Pancreas (tissue), 10 donors: ENCODE measurements at regions not wholly inside any gene's neighbourhood (a gene's known extent, or its start where the extent isn't known, plus 50 kb on each side); places are given as distances from the start of the nearest gene placed in this dataset.

ENCODE experiments used
- ATAC-seq, 4 donors: fragments of 200-7000 bp; cut with Tn5 transposase; one replicate each; pipeline versions ENCODE4 v1.8.0 to v1.9.1; 2020; ENCODE audit warnings: mild to moderate bottlenecking in 4 of 4, moderate library complexity in 4 of 4
- DNase-seq, 6 donors: peaks; one replicate each; pipeline ENCODE4 v3.0.0-alpha.2; 2020
- FAIRE-seq: peaks from 2 replicates; lab custom pipeline; 2012; peaks lifted over from hg19 to GRCh38; lab: Jason Lieb, UNC
- H3K27ac ChIP-seq, 4 donors: fragments of 200-600 bp; sonication (generic); 1 replicate in 3 of 4; 2 replicates in 1 of 4; pipeline versions ENCODE4 v1.5.0 to v1.8.0; 2020
- H3K27me3 ChIP-seq, 4 donors: fragments of 200-600 bp; one replicate each; pipeline ENCODE4 v1.8.0; 2021
- H3K36me3 ChIP-seq, 3 donors: fragments of 200-600 bp; sonication (generic) in 1 of 3; one replicate each; pipeline versions ENCODE4 v1.5.0 to v1.8.0; 2020 to 2021
- H3K4me1 ChIP-seq, 3 donors: fragments of 200-600 bp; one replicate each; pipeline ENCODE4 v1.8.0; 2021
- H3K4me3 ChIP-seq, 4 donors: fragments of 200-600 bp; sonication (generic) in 2 of 4; one replicate each; pipeline versions ENCODE4 v1.5.0 to v1.8.0; 2020 to 2021
- H3K9me3 ChIP-seq, 4 donors: fragments of 200-600 bp; one replicate each; pipeline ENCODE4 v1.8.0; 2021
- WGBS, 2 donors: extraction: QIAGEN DNeasy Blood & Tissue Kit; methylation state at CpG; one replicate each; pipeline ENCODE4 v1.1.7; 2013; 5-methylcytosine and 5-hydroxymethylcytosine counted together
- intact Hi-C, 3 donors: fragments of 100-400 bp; cut with DNase I; formaldehyde crosslinking; loops; one replicate each; pipeline versions ENCODE4 v1.11.1 to v1.14.2; 2022
- TF ChIP-seq, protein P1 (sequence below), 4 donors: fragments of 200-600 bp; sonication (generic) in 3 of 4; IDR thresholded peaks; one replicate each; pipeline versions ENCODE4 v1.5.0 to v1.8.0; 2021; ENCODE audit warnings: antibody characterized with exemption in 4 of 4
- donor health status: healthy with polysubstance abuse.
- donor health status: DM: no; HTN: no; CAD: no; lungs with moderate emphysema.
- donor health status: DM: no; HTN: no; CAD: no.
- donor health status: control.
- donor health status: control.
- donor health status: Bipolar disorder and iron deficiency.
- donor health status: DM: yes; HTN: yes; CAD: no.
- donor health status: DM: no; HTN: no; CAD: no.
- donor health status: DM: no; HTN: no; CAD: no.
- donor health status: DM: yes; HTN: yes; CAD: no.

DNA sequence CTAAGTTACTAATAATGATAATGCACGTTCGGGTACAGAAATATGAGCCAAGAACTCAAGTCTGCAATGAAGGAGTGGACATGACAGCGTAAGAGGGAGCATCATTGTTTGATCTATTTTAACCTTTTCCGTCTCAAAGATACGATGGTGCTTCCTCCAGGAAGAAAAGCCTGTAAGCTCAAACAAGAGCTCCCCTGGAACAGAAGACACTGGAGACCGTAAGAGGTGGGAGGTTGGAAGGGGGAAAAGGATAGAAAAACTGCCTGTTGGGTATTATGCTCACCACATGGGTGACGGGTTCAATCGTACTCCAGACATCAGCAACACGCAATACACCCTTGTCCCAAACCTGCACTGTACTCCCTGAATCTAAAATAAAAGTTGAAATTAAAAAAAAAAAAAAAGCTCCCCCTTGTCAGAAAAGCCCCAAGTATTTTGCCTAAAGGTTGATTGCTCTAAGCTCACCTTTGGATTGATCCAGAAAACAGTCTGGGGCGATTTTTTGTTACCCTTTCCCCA lies 180.5 kb downstream of the TRIM27 start:
- H3K27me3 ChIP-seq, result peaks cover 0 to 54% (median 6%) of the 10 kb centered on the region in 4 donors
- H3K9me3 ChIP-seq, result no peaks in the 10 kb centered on the region
- H3K36me3 ChIP-seq, result no peaks in the 10 kb centered on the region
- intact Hi-C loops, result no loop called here
- TF ChIP-seq, protein P1, sequence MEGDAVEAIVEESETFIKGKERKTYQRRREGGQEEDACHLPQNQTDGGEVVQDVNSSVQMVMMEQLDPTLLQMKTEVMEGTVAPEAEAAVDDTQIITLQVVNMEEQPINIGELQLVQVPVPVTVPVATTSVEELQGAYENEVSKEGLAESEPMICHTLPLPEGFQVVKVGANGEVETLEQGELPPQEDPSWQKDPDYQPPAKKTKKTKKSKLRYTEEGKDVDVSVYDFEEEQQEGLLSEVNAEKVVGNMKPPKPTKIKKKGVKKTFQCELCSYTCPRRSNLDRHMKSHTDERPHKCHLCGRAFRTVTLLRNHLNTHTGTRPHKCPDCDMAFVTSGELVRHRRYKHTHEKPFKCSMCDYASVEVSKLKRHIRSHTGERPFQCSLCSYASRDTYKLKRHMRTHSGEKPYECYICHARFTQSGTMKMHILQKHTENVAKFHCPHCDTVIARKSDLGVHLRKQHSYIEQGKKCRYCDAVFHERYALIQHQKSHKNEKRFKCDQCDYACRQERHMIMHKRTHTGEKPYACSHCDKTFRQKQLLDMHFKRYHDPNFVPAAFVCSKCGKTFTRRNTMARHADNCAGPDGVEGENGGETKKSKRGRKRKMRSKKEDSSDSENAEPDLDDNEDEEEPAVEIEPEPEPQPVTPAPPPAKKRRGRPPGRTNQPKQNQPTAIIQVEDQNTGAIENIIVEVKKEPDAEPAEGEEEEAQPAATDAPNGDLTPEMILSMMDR (IDR thresholded peaks at IDR 0.05), result no peak
- WGBS, 2 donors, result 3 to 7% methylated on average over 10 of the region's 10 CpGs
- no peak overlapping the region for H3K27ac ChIP-seq
- no peak for DNase-seq
- ATAC-seq, result no peak
- FAIRE-seq, result no peak
- H3K4me1 ChIP-seq, result no peaks in the 10 kb centered on the region
- no peak overlapping the region for H3K4me3 ChIP-seq

DNA sequence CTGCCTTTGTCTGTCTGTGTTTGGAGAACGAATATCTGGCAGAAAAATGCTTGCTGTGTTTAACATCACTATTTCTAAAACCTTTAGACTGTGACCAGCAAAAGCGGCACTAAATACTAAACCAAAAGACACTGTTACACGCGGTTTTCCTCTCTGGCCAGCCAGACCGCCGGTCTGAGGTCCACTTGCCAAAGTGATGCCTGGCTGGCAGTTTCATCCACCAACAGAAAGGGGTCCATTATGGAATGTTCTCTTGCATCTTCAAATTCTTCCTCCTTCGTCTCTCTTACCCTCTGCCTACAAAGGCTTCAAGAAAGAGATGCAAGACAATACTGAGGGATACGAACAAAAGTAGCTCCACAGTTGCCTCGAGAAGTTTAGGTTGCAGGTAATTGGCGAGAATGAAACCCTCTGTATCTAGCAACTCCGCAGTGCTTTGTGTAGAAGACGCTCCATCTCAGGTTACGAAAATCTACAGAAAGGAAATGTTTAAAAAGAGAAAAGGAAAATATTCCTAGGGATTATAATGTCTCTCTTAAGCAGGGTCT lies 176.6 kb downstream of the TRIM27 start:
- peaks cover 0 to 67% (median 3%) of the 10 kb centered on the region in 4 donors for H3K27me3 ChIP-seq
- TF ChIP-seq, protein P1 (IDR thresholded peaks at IDR 0.05), result no peak
- intact Hi-C loops, result no loop called here
- no peak for ATAC-seq
- WGBS, 2 donors, result 11 to 18% methylated on average over 13 of the region's 13 CpGs
- DNase-seq, result no peak
- FAIRE-seq, result no peak
- H3K36me3 ChIP-seq, result no peaks in the 10 kb centered on the region
- no peak overlapping the region for H3K4me3 ChIP-seq
- H3K27ac ChIP-seq, result no peak overlapping the region
- no peaks in the 10 kb centered on the region for H3K4me1 ChIP-seq
- H3K9me3 ChIP-seq, result no peaks in the 10 kb centered on the region

DNA sequence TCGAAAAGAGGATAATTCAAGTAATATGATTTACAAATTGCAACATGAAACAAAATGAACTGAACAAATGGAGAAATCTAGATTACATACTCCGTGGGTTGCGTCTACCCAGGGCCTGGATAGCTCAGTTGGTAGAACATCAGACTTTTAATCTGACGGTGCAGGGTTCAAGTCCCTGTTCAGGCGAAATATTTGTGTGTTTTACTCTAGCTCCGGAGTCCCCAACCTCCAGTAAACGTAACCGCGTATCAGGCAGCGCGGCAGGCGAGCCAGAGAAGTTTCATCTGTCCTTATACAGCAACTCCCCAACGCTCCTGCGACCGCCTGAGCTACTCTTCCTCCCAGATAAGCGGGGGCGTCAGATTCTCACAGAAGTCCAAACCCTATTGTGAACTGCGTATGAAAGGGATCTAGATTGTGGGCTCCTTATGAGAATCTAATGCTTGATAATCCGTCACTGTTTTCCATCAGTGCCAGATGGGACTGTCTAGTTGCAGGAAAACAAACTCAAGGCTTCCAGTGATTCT lies 176.1 kb downstream of the TRIM27 start:
- FAIRE-seq (no peak), ATAC-seq (no peak), DNase-seq (no peak)
- H3K4me3 ChIP-seq, result no peak overlapping the region
- H3K4me1 ChIP-seq, result no peaks in the 10 kb centered on the region
- intact Hi-C loops, result no loop called here
- peaks cover 0 to 68% (median 4%) of the 10 kb centered on the region in 4 donors for H3K27me3 ChIP-seq
- H3K27ac ChIP-seq, result no peak overlapping the region
- 5 to 7% methylated on average over 19 of the region's 19 CpGs for WGBS, 2 donors
- no peaks in the 10 kb centered on the region for H3K9me3 ChIP-seq
- TF ChIP-seq, protein P1 (IDR thresholded peaks at IDR 0.05), result no peak
- H3K36me3 ChIP-seq, result no peaks in the 10 kb centered on the region

DNA sequence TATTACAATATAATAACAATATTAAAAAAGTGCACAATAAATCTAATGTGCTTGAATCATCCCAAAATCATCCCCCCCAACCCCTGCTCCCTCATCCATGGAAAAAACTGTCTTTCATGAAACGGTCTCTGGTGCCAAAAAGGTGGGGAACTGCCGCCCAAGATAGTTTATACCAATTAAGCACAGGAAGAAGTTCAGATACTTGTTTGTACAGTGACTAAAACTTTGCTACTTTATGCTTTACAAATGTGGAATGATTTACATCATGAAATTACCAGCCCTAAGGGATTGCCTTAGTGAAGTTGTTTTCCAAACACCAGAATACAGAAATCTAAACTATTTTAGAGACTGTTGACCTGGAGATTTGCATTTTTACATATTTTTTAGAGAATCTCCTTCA lies 175.6 kb downstream of the TRIM27 start:
- FAIRE-seq, result no peak
- Histone ChIP-seq H3K9me3 (no peaks in the 10 kb centered on the region), H3K27me3 (peaks cover 0 to 68% (median 5%) of the 10 kb centered on the region in 4 donors), H3K4me1 (no peaks in the 10 kb centered on the region), H3K36me3 (no peaks in the 10 kb centered on the region), H3K27ac (no peak overlapping the region), H3K4me3 (no peak overlapping the region)
- TF ChIP-seq, protein P1 (IDR thresholded peaks at IDR 0.05), result no peak
- WGBS, 2 donors, result 21 to 31% methylated on average over 2 of the region's 2 CpGs
- ATAC-seq, result no peak
- DNase-seq, result no peak
- intact Hi-C loops, result no loop called here

DNA sequence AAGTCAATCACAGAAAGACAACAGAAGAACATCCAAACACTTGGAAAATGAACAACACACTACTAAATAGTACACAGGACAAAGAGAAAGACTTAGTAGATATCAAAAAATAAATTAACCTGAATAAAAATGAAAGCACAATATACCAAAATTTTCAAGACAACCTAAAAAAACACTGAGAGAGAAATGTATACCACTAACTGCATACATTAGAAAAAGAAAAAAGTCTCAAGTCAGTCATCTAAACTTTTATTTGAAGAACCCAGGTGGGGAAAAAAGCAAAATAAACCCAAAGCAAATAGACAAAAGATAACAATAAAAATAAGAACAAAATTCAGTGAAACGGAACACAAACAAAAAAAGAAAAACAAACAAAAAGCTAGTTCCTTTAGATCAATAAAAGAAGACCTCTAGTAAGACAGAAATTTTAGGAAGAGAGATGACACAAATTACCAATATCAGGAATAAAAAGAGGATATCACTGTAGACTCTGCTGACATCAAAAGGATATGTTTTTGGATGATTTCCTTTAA lies 172.8 kb downstream of the TRIM27 start:
- intact Hi-C loops, result no loop called here
- H3K27me3 ChIP-seq, result peaks cover 3 to 76% (median 9%) of the 10 kb centered on the region in 4 donors
- WGBS, 2 donors, result 20 to 27% methylated on average over 1 of the region's 1 CpG
- no peak overlapping the region for H3K27ac ChIP-seq
- no peaks in the 10 kb centered on the region for H3K9me3 ChIP-seq
- no peak for DNase-seq
- no peak overlapping the region for H3K4me3 ChIP-seq
- no peaks in the 10 kb centered on the region for H3K4me1 ChIP-seq
- FAIRE-seq, result no peak
- no peak for ATAC-seq
- TF ChIP-seq, protein P1 (IDR thresholded peaks at IDR 0.05), result no peak
- H3K36me3 ChIP-seq, result no peaks in the 10 kb centered on the region
